SK-N-SH treated with all-trans-retinoic acid at 6 μM for 48 hours (cell line): ENCODE measurements at regions not wholly inside any gene's neighbourhood (a gene's known extent, or its start where the extent isn't known, plus 50 kb on each side); places are given as distances from the start of the nearest gene placed in this dataset.

Experiments used
- ARNTL ChIP-seq: fragments of 450-650 bp; formaldehyde crosslinking; IDR thresholded peaks from 2 replicates; pipeline ENCODE4 v1.5.0; 2020; ENCODE audit warnings: low read depth, mild to moderate bottlenecking, moderate library complexity, borderline replicate concordance
- OSR1 ChIP-seq: fragments of 250-450 bp; sonication (Bioruptor Pico); IDR thresholded peaks from 2 replicates; pipeline ENCODE4 v1.8.0; 2022; ENCODE audit warnings: moderate library complexity, mild to moderate bottlenecking, inconsistent platforms
- RARB ChIP-seq: fragments of 250-450 bp; sonication (Bioruptor Pico); IDR thresholded peaks from 2 replicates; pipeline ENCODE4 v1.8.0; 2021; ENCODE audit warnings: mild to moderate bottlenecking, moderate library complexity
- TOX ChIP-seq: fragments of 250-450 bp; sonication (Bioruptor Pico); IDR thresholded peaks from 2 replicates; pipeline ENCODE4 v1.8.0; 2021; ENCODE audit warnings: mild to moderate bottlenecking, moderate library complexity, borderline replicate concordance
- ZC3H10 ChIP-seq: fragments of 250-450 bp; sonication (Bioruptor Pico); IDR thresholded peaks from 2 replicates; pipeline ENCODE4 v1.5.1; 2021; ENCODE audit warnings: mild to moderate bottlenecking, moderate library complexity
- ZFP30 ChIP-seq: fragments of 450-650 bp; formaldehyde crosslinking; IDR thresholded peaks from 2 replicates; pipeline ENCODE4 v1.5.0; 2022; ENCODE audit warnings: mild to moderate bottlenecking, moderate library complexity

DNA sequence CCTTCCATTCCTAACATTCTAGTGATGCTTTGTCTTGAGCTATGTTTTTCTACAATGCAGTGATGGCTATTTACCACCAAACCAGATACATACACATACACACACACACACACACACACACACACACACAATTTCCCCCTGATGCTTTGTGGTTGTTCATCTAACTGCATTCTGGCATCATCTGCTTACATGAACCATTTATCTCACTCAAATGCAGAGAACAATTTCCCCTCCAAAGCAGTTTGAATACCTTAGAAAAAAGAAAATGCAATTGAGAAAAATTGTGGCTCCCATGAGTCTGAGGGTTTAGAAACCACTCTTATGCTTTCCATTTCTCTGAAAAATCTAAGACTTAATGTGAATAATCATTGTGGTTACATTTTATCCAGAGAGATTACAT lies 1024.8 kb downstream of the TLE4 start:
- TF ChIP-seq ZC3H10 (CRISPR knock-in tag) (no peak), RARB (CRISPR knock-in tag) (no peak), OSR1 (no peak), ARNTL (CRISPR knock-in tag) (no peak), TOX (CRISPR knock-in tag) (no peak), ZFP30 (CRISPR knock-in tag) (no peak)
